Hepatocyte (in vitro differentiated cells): ENCODE measurements at regions not wholly inside any gene's neighbourhood (a gene's known extent, or its start where the extent isn't known, plus 50 kb on each side); places are given as distances from the start of the nearest gene placed in this dataset.

ENCODE experiments used
- DNase-seq: peaks from one replicate; pipeline ENCODE4 v3.0.0-alpha.2; 2016; ENCODE audit warnings: low spot score
- H2AFZ ChIP-seq: fragments of 200-600 bp; sonication (generic); 2 replicates; pipeline ENCODE4 v1.6.0; 2016; ENCODE audit warnings: antibody characterized with exemption, mild to moderate bottlenecking
- H3K27ac ChIP-seq: fragments of 200-600 bp; sonication (generic); 2 replicates; pipeline ENCODE4 v1.5.1; 2016; ENCODE audit warnings: mild to moderate bottlenecking
- H3K27me3 ChIP-seq: fragments of 200-600 bp; sonication (generic); 2 replicates; pipeline ENCODE4 v1.6.1; 2016
- H3K36me3 ChIP-seq: fragments of 200-600 bp; sonication (generic); replicated peaks from 2 replicates; pipeline ENCODE4 v1.5.1; 2016; ENCODE audit warnings: low read depth; ENCODE audit not compliant: insufficient read depth
- H3K4me1 ChIP-seq: fragments of 200-600 bp; sonication (generic); 2 replicates; pipeline ENCODE4 v1.5.1; 2016; ENCODE audit warnings: mild to moderate bottlenecking, moderate library complexity; ENCODE audit not compliant: insufficient read depth
- H3K4me2 ChIP-seq: fragments of 200-600 bp; sonication (generic); 2 replicates; pipeline ENCODE4 v1.6.0; 2016
- H3K4me3 ChIP-seq: fragments of 200-600 bp; sonication (generic); 2 replicates; pipeline ENCODE4 v1.5.1; 2016; ENCODE audit warnings: mild to moderate bottlenecking
- H3K79me2 ChIP-seq: fragments of 200-600 bp; sonication (generic); 2 replicates; pipeline ENCODE4 v1.6.0; 2017; ENCODE audit warnings: mild to moderate bottlenecking
- H3K9me2 ChIP-seq: fragments of 200-600 bp; sonication (generic); replicated peaks from 2 replicates; pipeline ENCODE4 v1.6.0; 2017; ENCODE audit warnings: mild to moderate bottlenecking; ENCODE audit not compliant: insufficient read depth
- H3K9me3 ChIP-seq: fragments of 200-600 bp; sonication (generic); 2 replicates; pipeline ENCODE4 v1.5.1; 2016; ENCODE audit warnings: low read depth, mild to moderate bottlenecking
- H4K20me1 ChIP-seq: fragments of 200-600 bp; sonication (generic); 2 replicates; pipeline ENCODE4 v1.6.0; 2016; ENCODE audit warnings: mild to moderate bottlenecking; ENCODE audit not compliant: insufficient read depth, poor library complexity, severe bottlenecking
- CTCF ChIP-seq: fragments of 200-600 bp; sonication (generic); IDR thresholded peaks from 2 replicates; pipeline ENCODE4 v1.5.1; 2016; ENCODE audit warnings: antibody characterized with exemption, mild to moderate bottlenecking; ENCODE audit not compliant: poor library complexity
- EZH2 ChIP-seq: fragments of 200-600 bp; sonication (generic); IDR thresholded peaks from 2 replicates; pipeline ENCODE4 v1.6.1; 2016; ENCODE audit warnings: antibody characterized with exemption, mild to moderate bottlenecking, borderline replicate concordance
- EZH2phosphoT487 ChIP-seq: fragments of 200-600 bp; sonication (generic); IDR thresholded peaks from one replicate; pipeline ENCODE4 v1.6.1; 2018; ENCODE audit warnings: antibody characterized with exemption, mild to moderate bottlenecking, low read depth, moderate library complexity; ENCODE audit not compliant: unreplicated experiment, severe bottlenecking
- WGBS: methylation state at CpG from one replicate; pipeline ENCODE4 v1.1.6; 2016; ENCODE audit warnings: low lambda C conversion rate; ENCODE audit errors: missing lambda C conversion rate; 5-methylcytosine and 5-hydroxymethylcytosine counted together

DNA sequence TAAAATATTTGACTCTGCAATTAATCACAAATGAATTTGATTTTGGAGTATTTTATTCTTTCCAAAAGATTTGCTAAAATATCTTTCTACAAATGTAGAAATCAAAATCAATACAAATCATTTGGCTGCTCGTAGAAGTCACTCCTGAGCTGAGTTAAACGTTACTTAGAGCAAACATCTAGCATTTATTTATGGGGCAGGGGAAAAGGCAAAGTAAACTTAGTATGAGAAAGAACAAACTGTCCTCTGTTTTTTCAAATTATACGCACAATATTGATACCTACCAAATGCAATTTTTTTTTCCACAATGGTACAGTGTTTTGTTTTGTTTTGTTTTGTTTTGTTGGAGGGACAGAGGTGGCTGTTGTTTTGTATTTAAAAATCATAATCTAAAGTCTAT, 233.8 kb downstream of the TTLL7 start:
- H3K9me2 ChIP-seq = no peaks in the 10 kb centered on the region
- H3K27ac ChIP-seq = peak overlapping the region; percentile 21
- WGBS = 34% methylated on average over 3 of the region's 3 CpGs
- no peaks in the 10 kb centered on the region for H3K79me2 ChIP-seq
- H3K4me2 ChIP-seq = peak overlapping the region; percentile 67
- H2AFZ ChIP-seq = no peak overlapping the region
- H3K9me3 ChIP-seq = no peaks in the 10 kb centered on the region
- no peaks in the 10 kb centered on the region for H4K20me1 ChIP-seq
- no peak for DNase-seq
- peak overlapping the region; percentile 5 for H3K4me3 ChIP-seq
- no peak for TF ChIP-seq EZH2
- TF ChIP-seq EZH2phosphoT487 = no peak
- TF ChIP-seq CTCF = no peak
- H3K4me1 ChIP-seq = peaks cover 59% of the 10 kb centered on the region
- H3K27me3 ChIP-seq = no peaks in the 10 kb centered on the region
- H3K36me3 ChIP-seq = no peaks in the 10 kb centered on the region

DNA sequence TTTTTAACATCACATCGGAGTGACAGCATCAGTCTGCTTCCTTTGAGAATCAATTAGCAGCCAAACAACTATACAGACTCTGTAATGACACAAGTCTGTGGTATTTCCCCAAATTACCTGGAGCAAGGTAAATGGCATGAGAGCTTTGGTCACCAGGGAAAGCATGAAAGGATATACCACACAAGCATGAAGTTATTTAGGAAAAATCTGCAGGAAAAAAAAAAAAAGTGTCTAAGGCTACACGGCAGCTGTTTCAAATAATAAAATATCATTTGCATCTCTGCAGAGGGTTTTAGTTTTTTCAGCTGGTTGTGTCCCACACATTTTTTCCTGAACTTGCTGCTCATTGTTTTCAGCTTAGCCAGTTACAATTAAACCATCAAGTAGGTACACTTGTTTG, 234.7 kb downstream of the TTLL7 start:
- no peaks in the 10 kb centered on the region for H3K9me3 ChIP-seq
- no peak overlapping the region for H3K4me3 ChIP-seq
- H3K4me1 ChIP-seq = peaks cover 59% of the 10 kb centered on the region
- DNase-seq = no peak
- WGBS = 54% methylated on average over 2 of the region's 2 CpGs
- no peak for TF ChIP-seq CTCF
- no peak for TF ChIP-seq EZH2
- TF ChIP-seq EZH2phosphoT487 = no peak
- H2AFZ ChIP-seq = no peak overlapping the region
- peak overlapping the region; percentile 49 for H3K4me2 ChIP-seq
- H3K27ac ChIP-seq = no peak overlapping the region
- no peaks in the 10 kb centered on the region for H4K20me1 ChIP-seq
- no peaks in the 10 kb centered on the region for H3K9me2 ChIP-seq
- no peaks in the 10 kb centered on the region for H3K79me2 ChIP-seq
- H3K27me3 ChIP-seq = no peaks in the 10 kb centered on the region
- H3K36me3 ChIP-seq = no peaks in the 10 kb centered on the region

DNA sequence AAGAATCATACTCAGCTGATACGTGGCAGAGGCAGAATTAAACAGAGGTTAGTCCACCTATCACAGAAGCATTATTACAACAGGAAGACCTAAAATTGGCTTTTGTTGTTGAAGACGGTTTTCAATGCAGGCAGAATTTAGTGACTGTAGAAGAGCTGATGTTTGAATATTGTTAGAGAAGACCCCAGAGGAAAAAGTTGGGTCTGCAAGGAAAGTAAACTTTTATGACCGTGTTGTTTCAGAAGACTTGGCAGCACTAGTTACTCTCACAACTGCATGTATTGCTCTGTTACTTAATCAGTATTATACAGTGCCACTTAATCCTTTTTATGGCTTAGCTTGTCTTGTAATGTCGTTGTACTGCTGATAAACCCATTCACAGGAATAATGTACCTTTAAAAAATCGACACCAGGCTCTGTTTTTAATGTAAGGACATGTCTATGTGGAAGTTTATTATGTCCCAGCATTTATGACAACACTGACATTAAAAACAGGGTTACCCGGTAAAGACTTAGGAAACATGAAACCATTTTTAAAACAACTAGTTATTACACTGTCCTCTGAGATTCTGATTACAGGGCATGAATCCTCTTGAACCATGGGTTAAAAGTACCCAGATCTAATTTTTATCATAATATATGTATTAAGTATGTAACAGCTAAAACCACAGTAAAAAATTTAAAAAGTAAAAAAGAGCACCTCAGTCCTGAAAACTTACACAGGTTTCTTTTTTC, 235.4 kb downstream of the TTLL7 start:
- peak overlapping the region; percentile 49 for H3K4me2 ChIP-seq
- no peak overlapping the region for H3K4me3 ChIP-seq
- H3K36me3 ChIP-seq = no peaks in the 10 kb centered on the region
- no peak overlapping the region for H2AFZ ChIP-seq
- peak overlapping the region; percentile 19 for H3K27ac ChIP-seq
- H3K79me2 ChIP-seq = no peaks in the 10 kb centered on the region
- no peaks in the 10 kb centered on the region for H3K27me3 ChIP-seq
- no peaks in the 10 kb centered on the region for H4K20me1 ChIP-seq
- DNase-seq = no peak
- no peaks in the 10 kb centered on the region for H3K9me3 ChIP-seq
- TF ChIP-seq CTCF (no peak), EZH2 (no peak)
- no peaks in the 10 kb centered on the region for H3K9me2 ChIP-seq
- H3K4me1 ChIP-seq = peaks cover 59% of the 10 kb centered on the region
- WGBS = 26% methylated on average over 6 of the region's 6 CpGs
